ENCODE measurements at regions not wholly inside any gene's neighbourhood (a gene's known extent, or its start where the extent isn't known, plus 50 kb on each side); places are given as distances from the start of the nearest gene placed in this dataset.
A peak's percentile ranks its signal among the peaks of the same experiment; 100 is the strongest.

DNA sequence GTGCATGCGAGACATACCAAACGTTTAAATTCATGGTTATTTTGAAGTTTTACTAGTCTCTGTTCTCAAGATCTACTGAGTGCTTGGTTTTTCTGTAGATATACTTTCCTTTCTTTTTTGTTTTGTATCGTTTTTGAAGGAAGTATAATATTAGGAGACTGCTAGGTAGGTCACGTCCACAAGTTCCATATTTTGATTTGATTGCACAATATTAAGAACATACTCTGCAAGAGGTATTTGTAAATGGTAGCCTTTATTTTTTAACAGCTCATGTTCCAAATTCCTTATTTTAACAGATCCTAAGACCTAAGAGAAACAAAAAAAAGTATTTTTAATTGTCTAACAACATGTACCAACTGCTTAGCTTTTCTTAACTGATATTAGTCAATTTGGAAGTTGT, 156.7 kb downstream of the SERPINI1 start:
- no peak for DNase-seq

DNA sequence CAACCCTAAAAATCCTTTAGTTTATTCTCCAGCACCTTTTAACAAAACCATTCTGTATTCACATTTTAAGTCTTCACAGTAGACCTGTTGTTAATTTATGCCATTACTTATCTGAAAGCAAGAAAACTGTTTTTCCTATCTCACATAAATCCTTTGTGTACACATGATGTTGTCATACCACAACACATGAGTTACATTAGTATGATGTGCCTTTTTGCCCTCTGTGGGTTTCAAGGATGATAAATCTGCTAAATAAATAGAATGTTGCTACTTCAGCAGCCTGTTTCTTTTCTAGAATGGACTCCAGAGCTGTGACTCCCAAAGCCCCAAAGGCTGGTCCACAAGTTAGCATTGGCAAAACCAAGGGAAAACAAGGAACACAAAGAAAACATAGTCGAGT, 151.6 kb downstream of the SERPINI1 start:
- DNase-seq, result no peak

DNA sequence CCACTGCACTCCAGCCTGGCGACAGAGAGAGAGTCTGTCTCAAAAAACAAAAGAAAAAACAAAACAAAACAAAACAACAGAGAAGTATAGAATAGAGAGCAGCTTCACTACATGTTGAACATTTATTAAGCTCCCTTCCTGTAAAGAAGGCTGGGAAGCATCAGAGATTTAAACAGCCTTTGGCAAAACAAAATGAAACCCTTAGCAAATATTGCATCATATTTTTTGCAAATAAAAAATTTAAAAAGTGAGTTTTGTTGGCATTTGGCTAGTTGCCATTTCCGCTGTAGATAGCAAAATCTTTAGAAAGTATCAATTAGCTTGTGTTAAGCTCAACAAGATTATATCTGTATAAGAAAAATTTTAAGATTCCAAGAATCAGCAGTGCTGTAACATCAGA, 151.2 kb downstream of the SERPINI1 start:
- DNase-seq, result no peak

DNA sequence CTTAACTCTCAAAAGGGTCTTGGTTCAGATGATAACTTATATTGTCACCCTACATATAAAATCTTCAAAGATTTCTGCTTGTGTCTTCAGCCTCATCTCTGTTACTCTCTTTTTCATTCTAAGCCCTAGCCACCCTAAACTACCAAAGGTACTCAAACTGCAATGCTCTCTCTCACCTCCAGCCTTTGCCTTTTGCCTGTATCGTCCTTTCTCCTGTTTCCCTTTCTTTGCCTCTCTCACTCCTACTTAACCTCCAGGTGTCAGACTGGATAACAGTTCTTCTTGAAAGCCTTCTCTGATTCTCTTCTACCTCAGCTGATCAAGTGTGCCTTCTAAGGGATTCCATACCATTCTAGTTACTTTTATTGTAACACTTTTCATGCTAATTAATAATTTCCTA, 149.8 kb downstream of the SERPINI1 start:
- DNase-seq, result no peak

DNA sequence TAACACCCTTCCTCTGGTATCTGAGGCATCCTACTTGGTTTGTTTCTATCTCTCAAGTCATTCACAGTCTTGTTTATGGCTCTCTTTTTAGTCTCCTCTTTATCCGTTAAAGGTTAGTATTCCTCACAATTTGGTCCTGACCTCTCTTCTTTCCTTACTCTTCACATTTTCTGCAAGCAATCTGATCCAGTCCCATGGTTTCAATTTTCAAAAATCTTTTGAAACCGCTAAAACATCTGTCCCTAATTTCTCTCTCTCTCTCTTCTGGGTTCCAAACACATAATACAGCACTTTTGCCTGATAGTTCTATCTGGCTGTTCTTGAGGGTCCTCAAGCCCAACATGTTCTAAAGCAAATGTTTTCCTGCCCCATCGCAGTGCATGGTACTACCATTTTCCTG, 149.0 kb downstream of the SERPINI1 start:
- DNase-seq, result no peak

DNA sequence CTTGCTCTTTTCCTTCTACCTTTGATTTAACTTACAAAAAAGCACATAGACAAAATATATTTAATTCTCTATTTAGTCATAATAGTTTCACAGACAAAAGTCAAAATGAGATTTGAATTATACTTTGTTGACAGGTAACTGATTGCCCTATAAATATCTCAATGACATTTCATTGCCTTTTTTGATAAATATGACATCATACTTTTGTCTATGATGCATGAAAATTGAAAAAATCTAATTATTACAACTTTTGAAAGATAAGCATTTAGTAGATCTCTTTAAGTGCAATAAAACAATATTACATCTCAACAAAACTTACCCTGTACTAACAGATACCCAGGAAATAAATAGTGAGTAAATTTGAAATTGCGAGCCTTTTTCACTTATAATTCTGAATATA, 147.9 kb downstream of the SERPINI1 start:
- DNase-seq, result no peak

DNA sequence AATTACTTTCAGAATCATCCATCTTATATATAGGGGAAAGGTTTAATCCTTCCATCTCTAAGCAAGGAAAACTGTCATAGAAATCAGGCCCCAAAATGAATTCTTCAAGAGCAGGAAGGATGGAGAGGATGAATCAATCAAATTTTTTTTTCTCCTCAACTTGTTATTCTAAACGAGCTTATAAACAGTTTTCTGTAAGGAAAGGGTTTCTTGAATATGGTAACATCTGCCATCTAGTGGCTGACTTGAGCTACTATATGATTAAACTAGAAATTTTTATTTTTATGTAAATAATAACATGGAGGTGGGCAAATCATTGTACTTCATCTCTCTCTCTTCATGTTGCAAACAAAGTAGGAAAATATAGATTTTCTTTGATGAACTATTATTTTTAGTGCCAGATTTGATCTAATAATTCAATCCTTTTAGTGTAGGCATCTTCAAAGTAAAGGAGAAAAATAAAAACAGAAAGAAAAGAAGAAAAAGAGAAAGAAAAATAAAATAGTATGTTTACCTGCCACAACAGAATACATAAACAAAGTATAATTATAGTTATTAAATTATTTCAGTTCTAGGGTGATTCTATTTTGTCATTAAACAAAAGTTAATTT, 146.6 kb downstream of the SERPINI1 start:
- DNase-seq, result peak; percentile 90

DNA sequence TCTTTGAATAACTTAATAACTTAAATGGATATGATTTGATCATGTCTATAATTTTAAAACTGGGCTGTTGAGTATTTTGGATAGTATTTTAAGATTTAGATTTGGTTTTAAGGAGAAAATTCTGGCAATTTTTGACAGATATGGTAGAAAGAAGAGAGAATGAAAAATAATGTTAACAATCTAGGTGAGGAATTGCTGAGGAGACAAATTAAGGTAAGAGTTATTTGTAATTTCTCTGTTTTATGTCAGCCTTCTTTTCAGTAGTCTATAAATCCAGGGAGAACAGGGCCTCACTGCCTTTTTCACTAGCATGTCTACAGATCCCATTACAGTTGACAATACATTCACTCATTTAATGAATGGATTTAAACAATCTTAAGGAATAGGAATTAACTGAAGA, 144.7 kb downstream of the SERPINI1 start:
- DNase-seq, result no peak

DNA sequence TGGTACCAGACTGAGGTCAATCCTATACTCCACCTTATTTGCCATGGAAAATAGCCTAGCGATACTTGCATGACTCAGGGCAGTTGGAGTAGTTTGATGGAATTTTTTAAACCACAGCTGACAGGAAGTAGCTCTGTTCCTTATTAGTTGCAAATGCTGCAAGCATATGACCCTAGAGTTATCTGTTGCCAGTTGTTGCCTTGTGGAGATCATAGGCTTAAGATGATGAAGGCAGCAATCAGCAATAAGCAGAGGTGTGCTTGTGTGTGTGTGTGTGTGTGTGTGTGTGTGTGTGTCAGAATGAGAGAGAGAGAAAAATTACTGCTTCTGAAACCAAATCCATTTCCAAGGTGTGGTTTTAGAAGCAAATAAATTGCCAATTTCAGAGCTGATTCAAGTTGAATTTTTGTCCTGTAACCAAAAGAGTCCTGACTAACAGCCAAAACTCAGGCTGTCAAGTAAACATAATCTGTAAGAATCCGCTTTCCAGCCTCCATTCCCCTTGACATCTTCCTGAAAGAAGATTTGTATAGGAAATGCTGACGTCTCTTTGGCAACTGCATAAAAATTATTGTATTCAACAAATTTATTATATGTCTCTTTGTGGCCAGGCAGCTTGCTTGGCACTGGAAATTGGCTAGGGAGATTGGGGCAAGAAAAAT, 141.2 kb downstream of the SERPINI1 start:
- DNase-seq, result no peak

Data from NCI-H1105 treated with DMSO at 0.1 percent for 48 hours (cell line).